ENCODE measurements at regions not wholly inside any gene's neighbourhood (a gene's known extent, or its start where the extent isn't known, plus 50 kb on each side); places are given as distances from the start of the nearest gene placed in this dataset.

DNA sequence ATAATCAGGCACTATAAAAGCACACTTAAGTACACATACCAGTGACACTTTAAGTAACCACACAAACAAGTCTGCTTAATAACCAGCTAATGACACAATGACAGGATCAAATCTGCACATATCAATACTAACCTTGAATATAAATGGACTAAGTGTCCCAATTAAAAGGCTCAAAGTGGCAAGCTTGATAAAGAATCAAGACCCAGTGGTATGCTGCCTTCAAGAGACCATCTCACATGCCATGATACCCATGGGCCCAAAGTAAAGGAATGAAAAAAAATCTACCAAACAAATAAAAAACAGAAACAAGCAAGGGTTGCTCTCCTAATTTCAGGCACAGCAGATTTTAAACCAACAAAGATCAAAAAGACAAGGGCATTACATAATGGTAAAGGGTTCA lies 470.4 kb downstream of the TRHDE start:
- Histone ChIP-seq H3K27me3 (no peaks in the 10 kb centered on the region), H3K9me3 (peaks cover 6% of the 10 kb centered on the region in 2 donors)

GRCh38 chr12:72746048-72746447 lies 473.9 kb downstream of the TRHDE start:
- no peak overlapping the region for H3K4me3 ChIP-seq
- intact Hi-C loops (cut with DNase I; ENCODE audit: low total_unique reads): no loop called here
- peaks cover 1 to 6% of the 10 kb centered on the region in 2 donors for H3K9me3 ChIP-seq
- DNase-seq (ENCODE audit: low spot score in 2 of 2): no peak
- no peak overlapping the region for H3K27ac ChIP-seq
- H3K36me3 ChIP-seq: no peaks in the 10 kb centered on the region
- H3K4me1 ChIP-seq: no peaks in the 10 kb centered on the region
- TF ChIP-seq CTCF (IDR thresholded peaks at IDR 0.05) (no peak), POLR2A (IDR thresholded peaks at IDR 0.05) (no peak), POLR2AphosphoS5 (IDR thresholded peaks at IDR 0.05) (no peak)
- no peaks in the 10 kb centered on the region for H3K27me3 ChIP-seq

More for the DNA sequence above, 470.4 kb downstream of the TRHDE start:
- intact Hi-C loops (cut with DNase I; ENCODE audit: low total_unique reads): no loop called here
- no peak for DNase-seq (ENCODE audit: low spot score in 2 of 2)
- TF ChIP-seq POLR2A (IDR thresholded peaks at IDR 0.05): no peak
- TF ChIP-seq CTCF (IDR thresholded peaks at IDR 0.05): no peak
- no peak for TF ChIP-seq POLR2AphosphoS5 (IDR thresholded peaks at IDR 0.05)
- Histone ChIP-seq H3K36me3 (no peaks in the 10 kb centered on the region), H3K4me1 (no peaks in the 10 kb centered on the region), H3K4me3 (no peak overlapping the region), H3K27ac (no peak overlapping the region)

- Histone ChIP-seq H3K4me3 (no peak overlapping the region), H3K9me3 (peaks cover 0 to 6% of the 10 kb centered on the region in 2 donors), H3K36me3 (no peaks in the 10 kb centered on the region), H3K4me1 (no peaks in the 10 kb centered on the region), H3K27ac (no peak overlapping the region), H3K27me3 (no peaks in the 10 kb centered on the region)
- no peak for TF ChIP-seq POLR2A (IDR thresholded peaks at IDR 0.05)
- no peak for TF ChIP-seq POLR2AphosphoS5 (IDR thresholded peaks at IDR 0.05)
- TF ChIP-seq CTCF (IDR thresholded peaks at IDR 0.05): no peak
- intact Hi-C loops (cut with DNase I; ENCODE audit: low total_unique reads): no loop called here
- no peak for DNase-seq (ENCODE audit: low spot score in 2 of 2)
These were observed 475.1 kb downstream of the TRHDE start for GRCh38 chr12:72747111-72747849.

- H3K9me3 ChIP-seq: no peaks in the 10 kb centered on the region
These were observed 476.8 kb downstream of the TRHDE start for GRCh38 chr12:72748971-72749370.

More at GRCh38 chr12:72748971-72749370, 476.8 kb downstream of the TRHDE start:
- Histone ChIP-seq H3K27me3 (no peaks in the 10 kb centered on the region), H3K4me1 (no peaks in the 10 kb centered on the region), H3K36me3 (no peaks in the 10 kb centered on the region), H3K4me3 (no peak overlapping the region), H3K27ac (no peak overlapping the region)
- intact Hi-C loops (cut with DNase I; ENCODE audit: low total_unique reads): no loop called here
- DNase-seq (ENCODE audit: low spot score in 2 of 2): no peak
- no peak for TF ChIP-seq CTCF (IDR thresholded peaks at IDR 0.05)
- TF ChIP-seq POLR2AphosphoS5 (IDR thresholded peaks at IDR 0.05): no peak
- TF ChIP-seq POLR2A (IDR thresholded peaks at IDR 0.05): no peak

Data from breast epithelium (tissue), 4 donors.